Caco-2 (cell line): ENCODE measurements at regions not wholly inside any gene's neighbourhood (a gene's known extent, or its start where the extent isn't known, plus 50 kb on each side); places are given as distances from the start of the nearest gene placed in this dataset.

Experiments
- BruUV-seq: library from RNA; stranded (reverse); fragments of 400-500 nt; replicated peaks from 2 replicates; lab custom pipeline; 2021; lab: Mats Ljungman, UMichigan
- CTCF ChIA-PET: fragments of 300-600 bp; sonication (Branson Sonifier 250); formaldehyde crosslinking; loops from one replicate; lab custom pipeline; 2022; ENCODE audit warnings: antibody characterized with exemption; lab: Charles Lee
- POLR2A ChIA-PET: fragments of 300-600 bp; sonication (Branson Sonifier 250); formaldehyde crosslinking; loops from one replicate; lab custom pipeline; 2022; ENCODE audit warnings: antibody characterized with exemption; lab: Charles Lee
- DNase-seq, 2 experiments: peaks; one replicate each; pipeline versions ENCODE4 v3.0.0 to v3.0.0-alpha.2; 2020 to 2022
- H3K27me3 ChIP-seq: replicated peaks from 2 replicates; pipeline ENCODE4 v1.6.0; 2011; ENCODE audit warnings: low read length; ENCODE audit not compliant: control insufficient read depth, insufficient read depth
- H3K36me3 ChIP-seq: 2 replicates; pipeline ENCODE4 v1.5.1; 2011; ENCODE audit warnings: low read length; ENCODE audit not compliant: control insufficient read depth, insufficient read depth
- H3K4me1 ChIP-seq: fragments of 250-450 bp; sonication (Bioruptor Pico); 2 replicates; pipeline ENCODE4 v1.5.1; 2020; ENCODE audit warnings: mild to moderate bottlenecking
- H3K4me3 ChIP-seq: 2 replicates; pipeline ENCODE4 v1.5.1; 2011; ENCODE audit warnings: low read depth, mild to moderate bottlenecking, control low read depth, low read length
- H3K9me3 ChIP-seq: fragments of 250-450 bp; sonication (Bioruptor Pico); 2 replicates; pipeline ENCODE4 v1.5.1; 2020; ENCODE audit warnings: mild to moderate bottlenecking, moderate library complexity
- H3K27ac Mint-ChIP-seq: one replicate; pipeline ENCODE4 v1.8.0; 2022; ENCODE audit warnings: mixed read lengths; ENCODE audit not compliant: unreplicated experiment
- H3K27me3 Mint-ChIP-seq: one replicate; pipeline ENCODE4 v1.8.0; 2022; ENCODE audit warnings: mixed read lengths; ENCODE audit not compliant: insufficient read depth, unreplicated experiment
- H3K36me3 Mint-ChIP-seq: one replicate; pipeline ENCODE4 v1.8.0; 2022; ENCODE audit warnings: mild to moderate bottlenecking, mixed read lengths; ENCODE audit not compliant: insufficient read depth, unreplicated experiment
- H3K4me1 Mint-ChIP-seq: one replicate; pipeline ENCODE4 v1.8.0; 2022; ENCODE audit warnings: low read depth, mixed read lengths; ENCODE audit not compliant: unreplicated experiment
- H3K4me3 Mint-ChIP-seq: one replicate; pipeline ENCODE4 v1.8.0; 2022; ENCODE audit warnings: mild to moderate bottlenecking, moderate library complexity, mixed read lengths; ENCODE audit not compliant: unreplicated experiment
- H3K9me3 Mint-ChIP-seq: one replicate; pipeline ENCODE4 v1.8.0; 2022; ENCODE audit warnings: mixed read lengths; ENCODE audit not compliant: unreplicated experiment
- CTCF ChIP-seq, 2 experiments: fragments of 200-600 bp in 1 of 2; IDR thresholded peaks; 1 replicate in 1 of 2; 2 replicates in 1 of 2; pipeline versions ENCODE4 v1.5.1 to v1.8.0; 2011 to 2022; ENCODE audit warnings: antibody characterized with exemption in 1 of 2, control low read depth in 1 of 2, inconsistent platforms in 1 of 2, low read depth in 1 of 2, low read length in 1 of 2, mild to moderate bottlenecking in 1 of 2, moderate library complexity in 1 of 2; ENCODE audit not compliant: insufficient read depth in 1 of 2, severe bottlenecking in 1 of 2, unreplicated experiment in 1 of 2
- intact Hi-C: fragments of 100-400 bp; cut with micrococcal nuclease; formaldehyde crosslinking; loops from one replicate; pipeline ENCODE4 v1.10.0; 2022; ENCODE audit not compliant: unreplicated experiment

- no peaks in the 10 kb centered on the region for H3K9me3 ChIP-seq
- Mint-ChIP-seq H3K27ac (no peak overlapping the region), H3K4me1 (no peaks in the 10 kb centered on the region), H3K36me3 (no peaks in the 10 kb centered on the region), H3K9me3 (no peaks in the 10 kb centered on the region), H3K27me3 (peaks cover 11% of the 10 kb centered on the region), H3K4me3 (no peak overlapping the region)
- no peaks in the 10 kb centered on the region for H3K36me3 ChIP-seq
- ChIA-PET CTCF (no interaction called here), POLR2A (no interaction called here)
- no TSS peak for BruUV-seq
- H3K4me3 ChIP-seq, result no peak overlapping the region
- TF ChIP-seq CTCF (IDR thresholded peaks at IDR 0.05; ENCODE audit: insufficient read depth in 1 of 2, low read depth in 1 of 2, low read length in 1 of 2, severe bottlenecking in 1 of 2, unreplicated experiment in 1 of 2), result no peak
- intact Hi-C loops, result no loop called here
- H3K4me1 ChIP-seq, result no peaks in the 10 kb centered on the region
- no peak for DNase-seq
- no peaks in the 10 kb centered on the region for H3K27me3 ChIP-seq
These were observed 634.4 kb upstream of the KLF12 start for GRCh38 chr13:74768521-74769085.

GRCh38 chr13:74767050-74767449 is 632.8 kb upstream of the KLF12 start:
- no peak overlapping the region for H3K27ac Mint-ChIP-seq
- ChIA-PET CTCF (no interaction called here), POLR2A (no interaction called here)

GRCh38 chr13:74765955-74766354 is 631.8 kb upstream of the KLF12 start:
- no peak overlapping the region for H3K4me3 Mint-ChIP-seq
- POLR2A ChIA-PET, result no interaction called here
- H3K9me3 ChIP-seq, result no peaks in the 10 kb centered on the region
- CTCF ChIA-PET, result no interaction called here
- no peaks in the 10 kb centered on the region for H3K27me3 ChIP-seq
- no peak for TF ChIP-seq CTCF (IDR thresholded peaks at IDR 0.05; ENCODE audit: insufficient read depth in 1 of 2, low read depth in 1 of 2, low read length in 1 of 2, severe bottlenecking in 1 of 2, unreplicated experiment in 1 of 2)
- no peaks in the 10 kb centered on the region for H3K4me1 ChIP-seq
- no peak overlapping the region for H3K27ac Mint-ChIP-seq
- no peak overlapping the region for H3K4me3 ChIP-seq
- no peaks in the 10 kb centered on the region for H3K36me3 Mint-ChIP-seq
- BruUV-seq, result no TSS peak
- no peaks in the 10 kb centered on the region for H3K4me1 Mint-ChIP-seq
- no peaks in the 10 kb centered on the region for H3K9me3 Mint-ChIP-seq
- H3K27me3 Mint-ChIP-seq, result peaks cover 11% of the 10 kb centered on the region
- DNase-seq, result no peak
- no peaks in the 10 kb centered on the region for H3K36me3 ChIP-seq
- intact Hi-C loops, result no loop called here

More at GRCh38 chr13:74767050-74767449, 632.8 kb upstream of the KLF12 start:
- Histone ChIP-seq H3K4me1 (no peaks in the 10 kb centered on the region), H3K27me3 (no peaks in the 10 kb centered on the region), H3K36me3 (no peaks in the 10 kb centered on the region), H3K9me3 (no peaks in the 10 kb centered on the region), H3K4me3 (no peak overlapping the region)
- Mint-ChIP-seq H3K4me1 (no peaks in the 10 kb centered on the region), H3K36me3 (no peaks in the 10 kb centered on the region), H3K27me3 (peaks cover 11% of the 10 kb centered on the region), H3K4me3 (no peak overlapping the region), H3K9me3 (no peaks in the 10 kb centered on the region)
- TF ChIP-seq CTCF (IDR thresholded peaks at IDR 0.05; ENCODE audit: insufficient read depth in 1 of 2, low read depth in 1 of 2, low read length in 1 of 2, severe bottlenecking in 1 of 2, unreplicated experiment in 1 of 2), result no peak
- DNase-seq, result no peak
- BruUV-seq, result no TSS peak
- intact Hi-C loops, result no loop called here
